ENCODE measurements at regions not wholly inside any gene's neighbourhood (a gene's known extent, or its start where the extent isn't known, plus 50 kb on each side); places are given as distances from the start of the nearest gene placed in this dataset.

- Mint-ChIP-seq H3K36me3 (ENCODE audit: low read depth) (no peaks in the 10 kb centered on the region), H3K27me3 (peaks cover 6% of the 10 kb centered on the region), H3K4me1 (peaks cover 1% of the 10 kb centered on the region), H3K27ac (no peak overlapping the region), H3K4me3 (no peak overlapping the region), H3K9me3 (no peaks in the 10 kb centered on the region)
- no peak for DNase-seq
- intact Hi-C loops (cut with micrococcal nuclease): no loop called here
These were observed 103.9 kb upstream of the CACNA1A start for GRCh38 chr19:13610039-13610691.

- H3K27me3 Mint-ChIP-seq: peaks cover 10% of the 10 kb centered on the region
- DNase-seq: no peak
- no peak overlapping the region for H3K4me3 Mint-ChIP-seq
- no peak overlapping the region for H3K27ac Mint-ChIP-seq
- H3K36me3 Mint-ChIP-seq (ENCODE audit: low read depth): no peaks in the 10 kb centered on the region
- no peaks in the 10 kb centered on the region for H3K9me3 Mint-ChIP-seq
- peaks cover 1% of the 10 kb centered on the region for H3K4me1 Mint-ChIP-seq
- intact Hi-C loops (cut with micrococcal nuclease): no loop called here
These were observed 99.9 kb upstream of the CACNA1A start for GRCh38 chr19:13606156-13606555.

GRCh38 chr19:13604902-13605586, 98.8 kb upstream of the CACNA1A start:
- Mint-ChIP-seq H3K36me3 (ENCODE audit: low read depth) (no peaks in the 10 kb centered on the region), H3K27ac (no peak overlapping the region), H3K4me1 (peaks cover under 1% of the 10 kb centered on the region), H3K9me3 (no peaks in the 10 kb centered on the region), H3K4me3 (no peak overlapping the region), H3K27me3 (peaks cover 10% of the 10 kb centered on the region)
- intact Hi-C loops (cut with micrococcal nuclease): no loop called here
- no peak for DNase-seq

- Mint-ChIP-seq H3K4me1 (peaks cover 2% of the 10 kb centered on the region), H3K4me3 (no peak overlapping the region), H3K9me3 (no peaks in the 10 kb centered on the region), H3K27ac (no peak overlapping the region), H3K27me3 (peaks cover 7% of the 10 kb centered on the region), H3K36me3 (ENCODE audit: low read depth) (no peaks in the 10 kb centered on the region)
- intact Hi-C loops (cut with micrococcal nuclease): no loop called here
- no peak for DNase-seq
These were observed 94.5 kb upstream of the CACNA1A start for GRCh38 chr19:13600802-13601201.

GRCh38 chr19:13600091-13600490, 93.8 kb upstream of the CACNA1A start:
- Mint-ChIP-seq H3K27ac (no peak overlapping the region), H3K4me1 (peaks cover 2% of the 10 kb centered on the region), H3K36me3 (ENCODE audit: low read depth) (no peaks in the 10 kb centered on the region), H3K9me3 (no peaks in the 10 kb centered on the region), H3K27me3 (peaks cover 4% of the 10 kb centered on the region), H3K4me3 (no peak overlapping the region)
- intact Hi-C loops (cut with micrococcal nuclease): no loop called here
- DNase-seq: no peak

- peaks cover 4% of the 10 kb centered on the region for H3K27me3 Mint-ChIP-seq
- H3K36me3 Mint-ChIP-seq (ENCODE audit: low read depth): no peaks in the 10 kb centered on the region
- no peak overlapping the region for H3K27ac Mint-ChIP-seq
- H3K9me3 Mint-ChIP-seq: no peaks in the 10 kb centered on the region
- H3K4me1 Mint-ChIP-seq: peaks cover 2% of the 10 kb centered on the region
- H3K4me3 Mint-ChIP-seq: no peak overlapping the region
- DNase-seq: no peak
- intact Hi-C loops (cut with micrococcal nuclease): loop anchor here (5.0 to 10.0 kb wide), 3 partner anchors 118 to 518 kb away; partner anchors contain the start of genes C19orf53 and PRKACA
These were observed 93.4 kb upstream of the CACNA1A start for GRCh38 chr19:13599681-13600080.

- H3K27ac Mint-ChIP-seq: no peak overlapping the region
- DNase-seq: no peak
- peaks cover 2% of the 10 kb centered on the region for H3K4me1 Mint-ChIP-seq
- no peaks in the 10 kb centered on the region for H3K36me3 Mint-ChIP-seq (ENCODE audit: low read depth)
- no peak overlapping the region for H3K4me3 Mint-ChIP-seq
- H3K27me3 Mint-ChIP-seq: no peaks in the 10 kb centered on the region
- intact Hi-C loops (cut with micrococcal nuclease): loop anchor here (5.0 to 10.0 kb wide), 3 partner anchors 119 to 519 kb away; partner anchors contain the start of genes C19orf53 and PRKACA
- H3K9me3 Mint-ChIP-seq: no peaks in the 10 kb centered on the region
These were observed 91.8 kb upstream of the CACNA1A start for GRCh38 chr19:13598098-13598497.

- H3K4me1 Mint-ChIP-seq: peaks cover 2% of the 10 kb centered on the region
- intact Hi-C loops (cut with micrococcal nuclease): loop anchor here (1.0 to 10.0 kb wide), 4 partner anchors 120 to 520 kb away; partner anchors contain the start of genes C19orf53 and PRKACA
- H3K27ac Mint-ChIP-seq: no peak overlapping the region
- no peaks in the 10 kb centered on the region for H3K27me3 Mint-ChIP-seq
- H3K9me3 Mint-ChIP-seq: no peaks in the 10 kb centered on the region
- H3K4me3 Mint-ChIP-seq: no peak overlapping the region
- DNase-seq: peak; percentile 85
- H3K36me3 Mint-ChIP-seq (ENCODE audit: low read depth): no peaks in the 10 kb centered on the region
These were observed 91.4 kb upstream of the CACNA1A start for GRCh38 chr19:13597640-13598039.

- Mint-ChIP-seq H3K4me3 (no peak overlapping the region), H3K27ac (no peak overlapping the region), H3K27me3 (peaks cover 2% of the 10 kb centered on the region), H3K9me3 (no peaks in the 10 kb centered on the region), H3K36me3 (ENCODE audit: low read depth) (no peaks in the 10 kb centered on the region), H3K4me1 (no peaks in the 10 kb centered on the region)
- intact Hi-C loops (cut with micrococcal nuclease): loop anchor here (1.0 to 10.0 kb wide), 2 partner anchors 312 to 394 kb away; no protein-coding TSS in a partner anchor
- peak; percentile 95 for DNase-seq
These were observed 82.9 kb upstream of the CACNA1A start for GRCh38 chr19:13588957-13589833.

GRCh38 chr19:13585512-13585911, 79.2 kb upstream of the CACNA1A start:
- peaks cover 2% of the 10 kb centered on the region for H3K27me3 Mint-ChIP-seq
- no peak overlapping the region for H3K27ac Mint-ChIP-seq
- intact Hi-C loops (cut with micrococcal nuclease): loop anchor here (10.0 kb wide), 1 partner anchor 391 kb away; no protein-coding TSS in a partner anchor
- no peaks in the 10 kb centered on the region for H3K36me3 Mint-ChIP-seq (ENCODE audit: low read depth)
- no peak for DNase-seq
- no peaks in the 10 kb centered on the region for H3K9me3 Mint-ChIP-seq
- no peak overlapping the region for H3K4me3 Mint-ChIP-seq
- no peaks in the 10 kb centered on the region for H3K4me1 Mint-ChIP-seq

GRCh38 chr19:13583753-13584152, 77.5 kb upstream of the CACNA1A start:
- Mint-ChIP-seq H3K4me1 (no peaks in the 10 kb centered on the region), H3K27ac (no peak overlapping the region), H3K4me3 (no peak overlapping the region), H3K27me3 (peaks cover 2% of the 10 kb centered on the region), H3K36me3 (ENCODE audit: low read depth) (no peaks in the 10 kb centered on the region), H3K9me3 (no peaks in the 10 kb centered on the region)
- intact Hi-C loops (cut with micrococcal nuclease): loop anchor here (10.0 kb wide), 1 partner anchor 389 kb away; no protein-coding TSS in a partner anchor
- no peak for DNase-seq

- H3K27me3 Mint-ChIP-seq: peaks cover 2% of the 10 kb centered on the region
- no peaks in the 10 kb centered on the region for H3K4me1 Mint-ChIP-seq
- no peak for DNase-seq
- H3K4me3 Mint-ChIP-seq: no peak overlapping the region
- no peaks in the 10 kb centered on the region for H3K36me3 Mint-ChIP-seq (ENCODE audit: low read depth)
- no peak overlapping the region for H3K27ac Mint-ChIP-seq
- H3K9me3 Mint-ChIP-seq: peaks cover 3% of the 10 kb centered on the region
- intact Hi-C loops (cut with micrococcal nuclease): loop anchor here (10.0 kb wide), 1 partner anchor 388 kb away; no protein-coding TSS in a partner anchor
These were observed 76.8 kb upstream of the CACNA1A start for GRCh38 chr19:13583114-13583513.

GRCh38 chr19:13581576-13581975, 75.3 kb upstream of the CACNA1A start:
- Mint-ChIP-seq H3K4me3 (no peak overlapping the region), H3K36me3 (ENCODE audit: low read depth) (no peaks in the 10 kb centered on the region), H3K9me3 (peaks cover 17% of the 10 kb centered on the region), H3K27me3 (peaks cover 2% of the 10 kb centered on the region), H3K27ac (no peak overlapping the region), H3K4me1 (no peaks in the 10 kb centered on the region)
- no peak for DNase-seq
- intact Hi-C loops (cut with micrococcal nuclease): loop anchor here (10.0 kb wide), 1 partner anchor 387 kb away; no protein-coding TSS in a partner anchor

All from activated CD4-positive, alpha-beta T cell treated with anti-CD3 and anti-CD28 coated beads, Interleukin-2, amount 10 ng/mL, durations not matched to agents 24 days and 14 days (primary cell).